T-helper 1 cell (primary cell): ENCODE measurements at regions not wholly inside any gene's neighbourhood (a gene's known extent, or its start where the extent isn't known, plus 50 kb on each side); places are given as distances from the start of the nearest gene placed in this dataset.
"Not testable (repeated sequence)": the region's sequence is repeated elsewhere in the genome, so short reads cannot be mapped to it uniquely, and the experiment has no call there.

Experiments used
- DNase-seq, 5 donors: peaks; one replicate each; pipeline ENCODE4 v3.0.0-alpha.2; 2012 to 2020

- no peak for DNase-seq
Observed at GRCh38 chr12:102653406-102653805, 173.0 kb upstream of the IGF1 start.

GRCh38 chr12:102652645-102653313 is 172.4 kb upstream of the IGF1 start:
- DNase-seq, result no peak

GRCh38 chr12:102645968-102646367 is 165.6 kb upstream of the IGF1 start:
- DNase-seq, result no peak

GRCh38 chr12:102643879-102644575 is 163.7 kb upstream of the IGF1 start:
- DNase-seq, result no peak

- no peak for DNase-seq
Observed at GRCh38 chr12:102642199-102642598, 161.8 kb upstream of the IGF1 start.

- DNase-seq, result not testable (repeated sequence)
Observed at GRCh38 chr12:102640658-102641057, 160.3 kb upstream of the IGF1 start.

GRCh38 chr12:102638777-102639176 is 158.4 kb upstream of the IGF1 start:
- no peak for DNase-seq

- DNase-seq, result no peak
Observed at GRCh38 chr12:102633981-102634605, 153.7 kb upstream of the IGF1 start.

GRCh38 chr12:102631274-102631673 is 150.9 kb upstream of the IGF1 start:
- no peak for DNase-seq

GRCh38 chr12:102629262-102629888 is 149.0 kb upstream of the IGF1 start:
- DNase-seq, result no peak

GRCh38 chr12:102625819-102626218 is 145.5 kb upstream of the IGF1 start:
- DNase-seq, result no peak

- DNase-seq, result no peak
Observed at GRCh38 chr12:102622618-102623017, 142.3 kb upstream of the IGF1 start.

- no peak for DNase-seq
Observed at GRCh38 chr12:102618197-102618877, 138.0 kb upstream of the IGF1 start.

GRCh38 chr12:102616692-102617091 is 136.3 kb upstream of the IGF1 start:
- DNase-seq, result no peak

- DNase-seq, result no peak
Observed at GRCh38 chr12:102611995-102612394, 131.6 kb upstream of the IGF1 start.

- no peak for DNase-seq
Observed at GRCh38 chr12:102609996-102610395, 129.6 kb upstream of the IGF1 start.

- no peak for DNase-seq
Observed at GRCh38 chr12:102603021-102603420, 122.7 kb upstream of the IGF1 start.

- no peak for DNase-seq
Observed at GRCh38 chr12:102602521-102602920, 122.2 kb upstream of the IGF1 start.

- DNase-seq, result no peak
Observed at GRCh38 chr12:102601621-102602020, 121.3 kb upstream of the IGF1 start.

- no peak for DNase-seq
Observed at GRCh38 chr12:102596687-102597086, 116.3 kb upstream of the IGF1 start.

GRCh38 chr12:102596031-102596430 is 115.7 kb upstream of the IGF1 start:
- DNase-seq, result no peak

- no peak for DNase-seq
Observed at GRCh38 chr12:102595315-102595714, 115.0 kb upstream of the IGF1 start.

- no peak for DNase-seq
Observed at GRCh38 chr12:102593134-102593533, 112.8 kb upstream of the IGF1 start.
